Hypothalamus (tissue), 51 donors: ENCODE measurements at regions not wholly inside any gene's neighbourhood (a gene's known extent, or its start where the extent isn't known, plus 50 kb on each side); places are given as distances from the start of the nearest gene placed in this dataset.

ENCODE experiments used
- DNase-seq, 51 donors: peaks; one replicate each; lab custom pipeline; 2025; lab: John Stamatoyannopoulos, UW

- no peak for DNase-seq
Measured at GRCh38 chr6:134474955-134475354, 157.0 kb upstream of the SGK1 start.

DNA sequence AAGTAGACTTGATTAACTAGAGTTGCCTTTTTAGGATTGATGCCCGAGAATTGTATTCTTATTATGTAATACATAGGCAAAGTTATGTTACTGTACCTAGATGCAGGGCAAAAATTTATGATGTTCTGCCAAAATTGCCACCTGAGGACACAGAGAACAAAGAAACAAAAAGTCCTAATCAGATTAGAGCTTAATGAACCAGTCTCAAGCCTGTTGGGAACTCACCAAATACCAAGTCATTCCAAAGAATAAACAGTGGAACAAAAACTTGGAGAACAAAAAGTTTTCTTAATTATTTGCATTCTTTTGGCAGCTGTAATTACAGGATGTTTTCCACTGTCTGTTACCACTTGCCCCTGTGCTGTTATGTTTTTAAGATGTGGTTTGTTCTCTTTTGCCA is 154.7 kb upstream of the SGK1 start:
- no peak for DNase-seq

DNA sequence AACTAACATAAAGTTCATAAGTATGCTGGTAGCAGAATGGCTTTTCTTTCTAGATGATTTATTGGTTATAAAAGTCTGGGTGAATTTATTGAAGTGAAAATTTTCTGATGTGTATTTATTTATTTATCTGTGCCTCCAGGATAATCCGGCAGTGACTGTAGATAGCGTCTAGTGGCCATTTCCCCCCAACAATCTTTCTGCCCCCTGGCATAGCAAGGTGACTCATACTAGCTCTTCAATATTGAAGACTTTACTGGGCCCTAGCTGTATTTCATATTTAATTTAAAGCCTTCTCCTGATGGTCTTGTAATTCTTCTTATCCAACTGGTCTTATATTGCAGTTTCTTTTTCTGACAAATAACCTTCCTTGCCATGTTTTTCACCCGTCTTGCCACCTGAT is 154.1 kb upstream of the SGK1 start:
- DNase-seq = no peak

GRCh38 chr6:134470457-134470975 is 152.6 kb upstream of the SGK1 start:
- no peak for DNase-seq

- no peak for DNase-seq
Measured at GRCh38 chr6:134469702-134470456, 152.0 kb upstream of the SGK1 start.

DNA sequence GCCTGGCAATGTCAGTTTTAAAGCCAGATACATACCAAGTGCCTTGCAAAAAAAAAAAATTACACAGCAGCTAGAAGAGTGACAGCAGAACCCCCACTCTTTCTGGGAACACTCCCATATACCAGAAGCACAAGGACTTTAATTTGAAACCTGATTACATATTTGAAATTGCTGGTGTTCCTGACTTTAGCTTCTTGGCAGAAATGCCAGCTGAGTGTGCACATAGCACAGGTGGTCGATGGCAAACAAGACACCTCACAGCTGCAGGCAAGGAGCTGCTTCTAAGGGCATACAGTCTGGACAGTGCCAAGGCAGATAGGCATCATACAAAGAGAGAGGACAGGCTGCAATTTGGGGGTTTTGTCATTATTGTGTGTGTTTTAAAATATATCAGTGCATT is 150.7 kb upstream of the SGK1 start:
- DNase-seq = peak in 1 of 51 donors; percentile 40

- DNase-seq = no peak
Measured at GRCh38 chr6:134467620-134468019, 149.7 kb upstream of the SGK1 start.

GRCh38 chr6:134466771-134467525 is 149.0 kb upstream of the SGK1 start:
- DNase-seq = no peak

- peak in 1 of 51 donors; percentile 42 for DNase-seq
Measured at GRCh38 chr6:134464690-134465411, 146.9 kb upstream of the SGK1 start.

DNA sequence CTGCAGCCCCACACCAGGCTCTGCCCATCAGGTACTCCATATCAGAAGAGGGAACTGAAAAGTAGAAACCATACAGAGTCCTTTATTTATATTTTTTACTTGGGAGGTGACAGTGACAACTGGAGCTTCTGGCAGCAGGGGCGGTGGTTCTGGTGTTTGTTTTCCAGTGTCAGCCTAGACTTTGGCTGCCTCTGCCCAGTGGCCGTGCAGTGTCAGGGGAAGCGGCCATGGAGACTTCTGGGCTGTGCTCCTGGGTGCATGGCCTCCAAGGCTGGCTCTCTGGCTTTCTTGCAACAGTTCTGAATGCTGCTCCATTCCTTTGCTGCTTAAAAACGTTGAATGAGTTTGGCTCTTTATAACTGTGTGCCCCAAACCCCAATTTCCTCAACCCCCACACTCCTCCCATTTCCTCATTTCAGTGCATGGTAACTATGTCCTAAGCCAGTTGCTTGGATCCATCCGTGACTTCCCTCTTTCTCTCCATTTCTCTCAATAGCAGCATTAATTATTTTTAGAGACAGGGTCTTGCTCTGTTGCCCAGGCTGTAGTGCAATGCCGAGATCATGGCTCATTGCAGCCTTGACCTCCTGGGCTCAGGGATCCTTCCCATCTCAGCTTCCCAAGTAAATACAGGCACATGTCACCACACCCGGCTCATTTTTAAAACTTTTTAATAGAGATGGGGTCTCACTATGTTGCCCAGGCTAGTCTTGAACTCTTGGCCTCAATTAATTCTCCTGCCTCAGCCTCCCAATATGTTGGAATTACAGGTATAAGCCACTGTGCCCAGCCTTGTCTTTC is 141.1 kb upstream of the SGK1 start:
- peak in 1 of 51 donors; percentile 12 for DNase-seq

DNA sequence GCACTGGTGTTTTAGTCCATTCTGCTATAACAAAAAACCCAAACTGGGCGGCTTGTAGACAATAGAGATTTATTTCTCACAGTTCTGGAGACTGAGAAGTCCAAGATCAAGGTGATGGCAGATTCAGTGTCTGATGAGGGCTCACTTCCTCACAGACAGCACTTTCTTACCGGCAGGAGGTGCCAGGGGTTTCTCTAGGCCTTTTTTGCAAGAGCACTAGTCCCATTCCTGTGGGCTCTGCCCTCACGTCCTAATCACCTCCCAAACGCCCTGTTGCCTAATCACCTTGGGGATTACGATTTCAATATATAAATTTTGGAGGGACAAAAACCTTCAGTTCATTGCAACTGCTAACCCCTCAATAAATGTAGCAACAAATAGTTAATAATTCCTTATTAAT is 140.0 kb upstream of the SGK1 start:
- DNase-seq = no peak

DNA sequence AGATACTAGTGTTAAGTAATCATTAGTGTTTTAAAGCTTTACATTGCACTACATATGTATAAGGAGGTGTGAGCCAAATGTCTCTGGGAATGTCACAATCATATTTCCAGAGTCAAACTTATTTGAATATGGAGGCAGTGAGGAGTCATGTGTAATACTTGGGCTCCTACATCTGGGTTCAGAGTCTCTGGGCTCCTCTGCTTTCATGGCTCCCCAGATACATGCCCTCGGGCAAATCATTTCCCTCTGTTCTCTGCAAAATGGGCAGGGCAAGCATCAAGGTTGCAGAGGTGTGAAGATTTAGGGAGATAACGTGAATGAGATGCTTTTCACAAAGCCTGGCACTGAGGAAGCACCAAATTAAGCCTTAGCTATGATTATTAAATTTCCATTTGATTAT is 138.3 kb upstream of the SGK1 start:
- no peak for DNase-seq

GRCh38 chr6:134455319-134455718 is 137.4 kb upstream of the SGK1 start:
- no peak for DNase-seq

DNA sequence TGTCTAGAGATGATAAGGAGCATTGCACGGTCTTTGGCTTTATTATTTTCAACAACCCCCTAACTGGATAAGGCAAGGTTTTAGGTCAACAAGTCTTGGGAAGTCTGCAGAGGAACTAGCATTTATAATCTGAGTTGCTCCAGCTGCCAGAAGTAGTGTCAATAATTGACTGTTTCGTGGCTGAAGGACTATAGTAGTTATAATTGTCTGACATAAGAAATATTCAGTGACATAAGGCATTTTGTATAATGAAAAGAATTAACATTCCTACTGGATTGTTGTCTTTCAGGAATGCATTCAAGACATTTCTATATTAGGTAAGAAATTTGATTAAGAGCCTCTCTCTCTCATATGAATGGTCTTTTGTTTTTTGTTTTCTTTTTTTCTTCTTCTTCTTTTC is 136.9 kb upstream of the SGK1 start:
- no peak for DNase-seq

GRCh38 chr6:134453792-134454510 is 136.0 kb upstream of the SGK1 start:
- no peak for DNase-seq

DNA sequence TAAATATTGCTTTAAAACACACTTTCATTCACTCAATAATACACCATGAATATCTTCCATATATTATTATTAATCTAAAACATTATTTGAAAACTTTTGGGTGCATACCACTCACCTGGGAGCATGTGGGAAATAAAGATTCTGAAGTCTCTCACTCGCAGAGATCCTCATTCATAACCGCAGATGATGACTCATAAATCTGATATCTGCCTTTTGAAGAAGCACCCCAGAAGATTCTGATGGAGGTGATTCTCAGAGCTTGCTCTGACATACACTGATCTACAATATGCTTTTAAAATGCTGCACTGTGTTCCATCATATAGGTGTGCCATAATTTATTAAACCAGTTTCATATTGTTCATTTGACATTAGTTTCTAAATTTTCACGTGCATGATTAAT is 135.0 kb upstream of the SGK1 start:
- DNase-seq = no peak

GRCh38 chr6:134451529-134451928 is 133.6 kb upstream of the SGK1 start:
- no peak for DNase-seq

DNA sequence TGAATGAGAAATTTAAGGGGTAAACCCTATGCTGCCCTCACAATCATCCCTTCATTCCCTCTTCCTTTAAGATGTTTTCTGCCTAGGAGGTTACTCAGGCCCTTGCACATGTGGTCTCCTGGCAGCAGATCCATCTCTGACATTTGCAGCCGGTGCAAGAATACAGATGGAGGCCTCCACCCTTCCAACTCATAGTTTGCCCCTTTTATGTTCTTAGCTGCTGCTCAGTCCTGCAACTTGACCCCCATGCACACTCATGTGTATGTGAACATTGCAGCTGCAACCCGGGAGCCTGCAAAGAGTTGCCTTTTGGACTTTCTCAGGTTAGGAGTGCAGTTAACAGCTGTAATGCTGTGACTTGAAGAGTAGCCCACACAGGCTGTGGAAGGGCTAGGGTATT is 131.9 kb upstream of the SGK1 start:
- DNase-seq = no peak

DNA sequence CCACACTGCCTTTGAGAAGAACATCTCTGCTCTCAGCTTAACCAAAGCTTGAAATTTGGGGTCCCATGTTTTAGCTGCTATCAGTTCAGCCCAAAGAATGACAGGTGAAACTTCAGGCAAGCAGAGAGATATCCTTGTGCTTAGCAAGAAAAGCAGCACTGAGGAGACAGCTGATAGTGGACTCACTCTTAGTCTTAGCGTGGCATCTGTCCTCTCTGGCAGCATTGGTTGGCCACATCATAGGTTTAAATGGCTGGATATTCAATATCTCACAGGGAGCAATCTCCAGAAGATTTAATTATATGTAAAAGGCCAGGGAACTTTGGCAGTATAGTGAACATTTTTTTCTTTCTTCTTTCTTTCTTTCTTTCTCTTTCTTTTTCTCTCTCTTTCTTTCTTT is 131.1 kb upstream of the SGK1 start:
- DNase-seq = no peak

DNA sequence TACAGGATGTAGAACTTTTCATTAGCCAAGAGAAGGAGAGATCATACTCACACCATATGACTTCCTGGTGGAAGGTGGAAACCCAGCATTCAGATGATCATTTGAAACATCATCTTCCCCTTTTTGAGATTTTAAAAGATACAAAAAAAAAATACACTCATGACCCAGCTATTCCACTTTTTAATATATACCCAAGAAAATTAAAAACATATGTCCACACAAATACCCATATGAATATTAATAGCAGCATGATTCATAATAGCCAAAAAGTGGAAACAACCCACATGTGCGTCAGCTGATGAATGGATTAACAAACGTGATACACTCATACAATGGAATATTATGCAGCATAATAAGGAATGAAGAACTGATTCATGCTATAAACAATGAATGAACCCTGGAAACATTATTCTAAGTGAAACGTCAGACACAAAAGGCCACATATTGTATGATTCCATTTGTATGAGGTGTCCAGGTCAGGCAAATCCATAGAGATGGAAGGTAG is 130.0 kb upstream of the SGK1 start:
- no peak for DNase-seq
